ENCODE measurements at regions not wholly inside any gene's neighbourhood (a gene's known extent, or its start where the extent isn't known, plus 50 kb on each side); places are given as distances from the start of the nearest gene placed in this dataset.

- no peak for TF ChIP-seq JUND (IDR thresholded peaks at IDR 0.05)
- no peak for TF ChIP-seq ZBTB33 (IDR thresholded peaks at IDR 0.05)
- TF ChIP-seq YY1 (IDR thresholded peaks at IDR 0.05): no peak
- TF ChIP-seq CTCF (IDR thresholded peaks at IDR 0.05; ENCODE audit: low read depth, low read length, missing input control): no peak
- TF ChIP-seq SP1 (IDR thresholded peaks at IDR 0.05): no peak
- no peak for TF ChIP-seq RXRA (IDR thresholded peaks at IDR 0.05)
- TF ChIP-seq ATF3 (IDR thresholded peaks at IDR 0.05): no peak
- 71% methylated on average over 14 of the region's 14 CpGs for WGBS
- Histone ChIP-seq H3K27ac (ENCODE audit: low read depth in 1 of 2, low read length in 2 of 2) (no peak overlapping the region), H3K9me3 (ENCODE audit: control insufficient read depth in 4 of 4, low read length in 3 of 4) (no peaks in the 10 kb centered on the region), H3K27me3 (ENCODE audit: control insufficient read depth in 4 of 4, insufficient read depth in 4 of 4, low read length in 3 of 4) (no peaks in the 10 kb centered on the region), H3K9ac (ENCODE audit: low read depth in 1 of 2, low read length in 2 of 2) (no peak overlapping the region), H3K36me3 (ENCODE audit: control insufficient read depth in 4 of 4, insufficient read depth in 3 of 4, low read depth in 1 of 4, low read length in 3 of 4) (no peaks in the 10 kb centered on the region), H3K4me3 (ENCODE audit: low read depth in 1 of 3, low read length in 3 of 3) (no peak overlapping the region), H3K4me1 (ENCODE audit: control insufficient read depth in 4 of 4, insufficient read depth in 4 of 4, low read length in 3 of 4) (no peaks in the 10 kb centered on the region)
- no peak for DNase-seq (ENCODE audit: low spot score)
Measured at GRCh38 chr10:128865436-128866195, 601.4 kb upstream of the MGMT start.

GRCh38 chr10:128866551-128866950 lies 600.5 kb upstream of the MGMT start:
- WGBS: 86% methylated on average over 5 of the region's 5 CpGs
- no peaks in the 10 kb centered on the region for H3K9me3 ChIP-seq (ENCODE audit: control insufficient read depth in 4 of 4, low read length in 3 of 4)
- no peaks in the 10 kb centered on the region for H3K27me3 ChIP-seq (ENCODE audit: control insufficient read depth in 4 of 4, insufficient read depth in 4 of 4, low read length in 3 of 4)
- no peak for DNase-seq (ENCODE audit: low spot score)
- no peak overlapping the region for H3K4me3 ChIP-seq (ENCODE audit: low read depth in 1 of 3, low read length in 3 of 3)
- H3K4me1 ChIP-seq (ENCODE audit: control insufficient read depth in 4 of 4, insufficient read depth in 4 of 4, low read length in 3 of 4): no peaks in the 10 kb centered on the region
- no peaks in the 10 kb centered on the region for H3K36me3 ChIP-seq (ENCODE audit: control insufficient read depth in 4 of 4, insufficient read depth in 3 of 4, low read depth in 1 of 4, low read length in 3 of 4)
- H3K27ac ChIP-seq (ENCODE audit: low read depth in 1 of 2, low read length in 2 of 2): no peak overlapping the region
- no peak for TF ChIP-seq SP1 (IDR thresholded peaks at IDR 0.05)
- H3K9ac ChIP-seq (ENCODE audit: low read depth in 1 of 2, low read length in 2 of 2): no peak overlapping the region

GRCh38 chr10:128867210-128867609 lies 599.8 kb upstream of the MGMT start:
- DNase-seq (ENCODE audit: low spot score): no peak
- TF ChIP-seq SP1 (IDR thresholded peaks at IDR 0.05): no peak
- WGBS: 89% methylated on average over 8 of the region's 8 CpGs
- H3K27me3 ChIP-seq (ENCODE audit: control insufficient read depth in 4 of 4, insufficient read depth in 4 of 4, low read length in 3 of 4): no peaks in the 10 kb centered on the region
- H3K9me3 ChIP-seq (ENCODE audit: control insufficient read depth in 4 of 4, low read length in 3 of 4): no peaks in the 10 kb centered on the region
- no peak overlapping the region for H3K9ac ChIP-seq (ENCODE audit: low read depth in 1 of 2, low read length in 2 of 2)
- no peaks in the 10 kb centered on the region for H3K36me3 ChIP-seq (ENCODE audit: control insufficient read depth in 4 of 4, insufficient read depth in 3 of 4, low read depth in 1 of 4, low read length in 3 of 4)
- no peak overlapping the region for H3K27ac ChIP-seq (ENCODE audit: low read depth in 1 of 2, low read length in 2 of 2)
- no peak overlapping the region for H3K4me3 ChIP-seq (ENCODE audit: low read depth in 1 of 3, low read length in 3 of 3)
- no peaks in the 10 kb centered on the region for H3K4me1 ChIP-seq (ENCODE audit: control insufficient read depth in 4 of 4, insufficient read depth in 4 of 4, low read length in 3 of 4)

- Histone ChIP-seq H3K27me3 (ENCODE audit: control insufficient read depth in 4 of 4, insufficient read depth in 4 of 4, low read length in 3 of 4) (no peaks in the 10 kb centered on the region), H3K9me3 (ENCODE audit: control insufficient read depth in 4 of 4, low read length in 3 of 4) (no peaks in the 10 kb centered on the region), H3K4me1 (ENCODE audit: control insufficient read depth in 4 of 4, insufficient read depth in 4 of 4, low read length in 3 of 4) (no peaks in the 10 kb centered on the region), H3K36me3 (ENCODE audit: control insufficient read depth in 4 of 4, insufficient read depth in 3 of 4, low read depth in 1 of 4, low read length in 3 of 4) (no peaks in the 10 kb centered on the region), H3K4me3 (ENCODE audit: low read depth in 1 of 3, low read length in 3 of 3) (no peak overlapping the region), H3K27ac (ENCODE audit: low read depth in 1 of 2, low read length in 2 of 2) (no peak overlapping the region), H3K9ac (ENCODE audit: low read depth in 1 of 2, low read length in 2 of 2) (no peak overlapping the region)
- no peak for DNase-seq (ENCODE audit: low spot score)
- WGBS: 91% methylated on average over 8 of the region's 8 CpGs
- TF ChIP-seq MAX (IDR thresholded peaks at IDR 0.05): no peak
- TF ChIP-seq EGR1 (IDR thresholded peaks at IDR 0.05; ENCODE audit: low read depth in 2 of 2): no peak
- no peak for TF ChIP-seq ATF3 (IDR thresholded peaks at IDR 0.05)
- TF ChIP-seq RXRA (IDR thresholded peaks at IDR 0.05): no peak
- no peak for TF ChIP-seq CTCF (IDR thresholded peaks at IDR 0.05; ENCODE audit: low read depth, low read length, missing input control)
- no peak for TF ChIP-seq NR2F2 (IDR thresholded peaks at IDR 0.05)
- no peak for TF ChIP-seq GABPA (IDR thresholded peaks at IDR 0.05 in 1 of 2, conservative IDR thresholded peaks at IDR 0.05 in 1 of 2)
- no peak for TF ChIP-seq FOXA2 (IDR thresholded peaks at IDR 0.05)
- TF ChIP-seq RAD21 (IDR thresholded peaks at IDR 0.05): no peak
- no peak for TF ChIP-seq SP1 (IDR thresholded peaks at IDR 0.05)
Measured at GRCh38 chr10:128867819-128868218, 599.2 kb upstream of the MGMT start.

Data from liver (tissue), 8 donors.